ENCODE measurements at regions not wholly inside any gene's neighbourhood (a gene's known extent, or its start where the extent isn't known, plus 50 kb on each side); places are given as distances from the start of the nearest gene placed in this dataset.
A peak's percentile ranks its signal among the peaks of the same experiment; 100 is the strongest.

DNA sequence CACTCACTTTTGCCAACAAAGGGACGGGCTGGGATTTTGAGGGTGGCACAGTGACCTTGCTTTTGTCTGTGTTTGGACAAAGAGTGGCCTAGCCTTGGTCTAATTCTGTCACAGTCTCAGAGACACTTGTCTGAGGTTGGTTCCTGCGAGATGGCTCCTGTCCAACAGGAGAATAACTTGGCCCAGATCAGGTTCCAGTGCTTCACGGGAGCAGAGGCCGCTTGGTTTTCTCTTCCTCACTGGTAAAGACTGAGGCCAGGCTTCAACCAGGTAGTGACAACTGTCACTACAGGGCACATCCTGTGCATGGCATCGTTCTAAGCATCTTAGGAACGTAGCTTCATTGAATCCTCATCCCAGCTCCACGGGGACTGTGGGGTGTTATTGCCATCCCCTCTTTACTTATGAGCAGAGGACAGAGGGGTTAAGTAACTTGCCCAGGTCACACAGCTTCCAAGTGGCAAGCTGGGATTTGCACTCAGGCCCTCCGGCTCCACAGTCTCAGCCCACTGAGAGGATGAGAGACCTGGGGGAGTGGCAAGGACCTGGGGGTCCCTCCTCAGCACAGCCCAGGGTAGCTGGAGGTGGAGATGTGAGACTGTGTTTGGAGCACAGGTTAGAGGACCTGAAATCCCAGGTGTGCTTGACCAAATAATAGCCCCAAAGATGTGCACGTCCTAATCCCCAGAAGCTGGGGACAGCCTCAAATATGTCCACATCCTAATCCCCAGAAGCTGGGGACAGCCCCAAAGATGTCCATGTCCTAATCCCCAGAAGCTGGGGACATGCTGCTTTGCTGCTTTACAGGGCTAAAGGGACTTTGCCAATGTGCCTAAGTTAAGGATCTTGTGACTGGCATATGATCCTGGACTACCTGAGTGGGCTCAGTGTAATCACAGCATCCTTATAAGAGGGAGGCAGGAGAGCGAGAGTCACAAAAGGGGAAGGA is 179.2 kb upstream of the RTL1 start:
- POLR2A ChIA-PET: no interaction called here
- DNase-seq (ENCODE audit: low read depth, low spot score): no peak
- H3K4me3 ChIP-seq (ENCODE audit: low read depth, low read length): no peak overlapping the region
- CTCF ChIA-PET: no interaction called here
- TF ChIP-seq, protein P1, sequence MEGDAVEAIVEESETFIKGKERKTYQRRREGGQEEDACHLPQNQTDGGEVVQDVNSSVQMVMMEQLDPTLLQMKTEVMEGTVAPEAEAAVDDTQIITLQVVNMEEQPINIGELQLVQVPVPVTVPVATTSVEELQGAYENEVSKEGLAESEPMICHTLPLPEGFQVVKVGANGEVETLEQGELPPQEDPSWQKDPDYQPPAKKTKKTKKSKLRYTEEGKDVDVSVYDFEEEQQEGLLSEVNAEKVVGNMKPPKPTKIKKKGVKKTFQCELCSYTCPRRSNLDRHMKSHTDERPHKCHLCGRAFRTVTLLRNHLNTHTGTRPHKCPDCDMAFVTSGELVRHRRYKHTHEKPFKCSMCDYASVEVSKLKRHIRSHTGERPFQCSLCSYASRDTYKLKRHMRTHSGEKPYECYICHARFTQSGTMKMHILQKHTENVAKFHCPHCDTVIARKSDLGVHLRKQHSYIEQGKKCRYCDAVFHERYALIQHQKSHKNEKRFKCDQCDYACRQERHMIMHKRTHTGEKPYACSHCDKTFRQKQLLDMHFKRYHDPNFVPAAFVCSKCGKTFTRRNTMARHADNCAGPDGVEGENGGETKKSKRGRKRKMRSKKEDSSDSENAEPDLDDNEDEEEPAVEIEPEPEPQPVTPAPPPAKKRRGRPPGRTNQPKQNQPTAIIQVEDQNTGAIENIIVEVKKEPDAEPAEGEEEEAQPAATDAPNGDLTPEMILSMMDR (IDR thresholded peaks at IDR 0.05; ENCODE audit: insufficient read depth, low read length, missing control alignments): no peak

DNA sequence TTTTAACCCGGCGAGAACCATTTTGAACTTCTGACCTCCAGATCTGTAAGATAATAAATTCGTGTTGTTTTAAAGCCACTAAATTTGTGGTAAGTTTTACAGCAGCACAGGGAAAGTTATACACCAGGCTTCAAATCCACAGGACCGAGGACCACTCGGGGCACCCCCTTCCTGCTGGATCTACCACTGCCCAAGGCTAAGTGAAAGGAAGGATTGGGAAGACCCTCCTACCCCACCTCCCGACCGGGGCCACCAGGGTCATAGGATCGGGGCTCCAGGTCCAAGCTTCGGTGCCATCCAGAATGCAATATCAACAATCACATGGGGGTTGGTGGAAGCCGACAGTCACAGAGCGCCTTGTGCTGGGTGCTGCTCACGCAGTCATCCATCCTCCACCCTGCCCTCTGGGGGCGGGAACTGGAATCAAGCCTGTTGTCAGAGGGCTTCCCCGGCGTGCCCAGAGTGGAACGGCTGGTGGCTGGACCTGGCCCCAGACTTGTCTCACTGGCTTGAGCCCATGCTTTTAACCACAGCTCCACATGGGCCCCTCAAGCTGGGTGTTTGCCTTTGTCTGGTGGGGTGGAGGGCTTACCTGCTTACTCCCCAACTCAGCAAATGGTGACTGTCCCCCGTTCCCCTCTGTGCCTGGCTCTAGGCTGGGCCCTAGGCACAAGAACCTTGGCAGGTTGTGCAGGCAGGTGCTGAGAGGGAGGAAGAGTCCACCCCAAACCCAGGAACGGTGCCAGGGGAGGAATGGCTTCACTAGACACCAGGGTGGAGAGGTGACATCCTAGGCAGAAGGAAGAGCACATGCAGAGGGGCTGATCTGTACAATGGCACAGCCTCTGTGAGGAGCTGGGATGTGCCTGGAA is 180.3 kb upstream of the RTL1 start:
- no peak for DNase-seq (ENCODE audit: low read depth, low spot score)
- POLR2A ChIA-PET: no interaction called here
- TF ChIP-seq, protein P1 (IDR thresholded peaks at IDR 0.05; ENCODE audit: insufficient read depth, low read length, missing control alignments): peak; percentile 30
- CTCF ChIA-PET: no interaction called here
- H3K4me3 ChIP-seq (ENCODE audit: low read depth, low read length): no peak overlapping the region

DNA sequence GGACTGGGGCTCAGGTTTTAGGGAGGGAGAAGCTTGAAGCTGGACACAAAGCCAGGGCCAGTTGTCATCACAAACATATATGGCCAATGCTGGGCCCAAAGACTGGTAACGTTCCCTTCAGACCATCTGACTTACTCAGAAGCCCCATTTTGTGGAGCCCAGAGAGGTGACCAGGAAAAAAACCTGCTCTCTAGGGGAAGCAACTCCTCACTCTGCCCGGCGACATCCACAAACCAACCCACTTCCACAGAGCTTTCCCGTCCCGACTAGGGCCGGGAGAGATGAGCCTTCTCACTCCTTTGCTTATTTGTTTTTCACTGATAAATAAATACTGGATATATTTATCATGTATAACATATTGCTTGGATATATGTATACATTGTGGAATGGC is 180.9 kb upstream of the RTL1 start:
- CTCF ChIA-PET: no interaction called here
- H3K4me3 ChIP-seq (ENCODE audit: low read depth, low read length): no peak overlapping the region
- no peak for DNase-seq (ENCODE audit: low read depth, low spot score)
- TF ChIP-seq, protein P1 (IDR thresholded peaks at IDR 0.05; ENCODE audit: insufficient read depth, low read length, missing control alignments): no peak
- POLR2A ChIA-PET: no interaction called here

DNA sequence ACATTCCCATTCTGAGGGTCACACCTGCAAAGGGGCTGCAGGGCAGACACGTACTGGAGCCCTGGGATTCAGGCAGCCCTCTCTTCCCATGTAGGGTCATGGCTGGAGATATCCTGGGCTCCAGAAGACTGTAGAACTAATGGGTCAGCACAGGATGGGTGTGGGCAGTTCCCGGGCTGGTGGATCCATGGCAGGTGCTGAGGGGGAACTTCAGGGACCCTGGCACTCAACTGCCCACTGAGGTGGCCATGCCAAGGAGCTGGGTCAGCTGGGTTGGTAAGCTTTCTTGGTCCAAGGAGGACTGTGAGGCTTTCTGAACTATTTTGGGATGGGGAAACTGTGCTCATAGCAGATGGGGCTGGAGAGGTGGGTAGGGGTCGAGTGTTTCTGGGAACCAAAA is 183.4 kb upstream of the RTL1 start:
- no peak for DNase-seq (ENCODE audit: low read depth, low spot score)
- TF ChIP-seq, protein P1 (IDR thresholded peaks at IDR 0.05; ENCODE audit: insufficient read depth, low read length, missing control alignments): no peak
- no peak overlapping the region for H3K4me3 ChIP-seq (ENCODE audit: low read depth, low read length)
- POLR2A ChIA-PET: no interaction called here
- CTCF ChIA-PET: no interaction called here

DNA sequence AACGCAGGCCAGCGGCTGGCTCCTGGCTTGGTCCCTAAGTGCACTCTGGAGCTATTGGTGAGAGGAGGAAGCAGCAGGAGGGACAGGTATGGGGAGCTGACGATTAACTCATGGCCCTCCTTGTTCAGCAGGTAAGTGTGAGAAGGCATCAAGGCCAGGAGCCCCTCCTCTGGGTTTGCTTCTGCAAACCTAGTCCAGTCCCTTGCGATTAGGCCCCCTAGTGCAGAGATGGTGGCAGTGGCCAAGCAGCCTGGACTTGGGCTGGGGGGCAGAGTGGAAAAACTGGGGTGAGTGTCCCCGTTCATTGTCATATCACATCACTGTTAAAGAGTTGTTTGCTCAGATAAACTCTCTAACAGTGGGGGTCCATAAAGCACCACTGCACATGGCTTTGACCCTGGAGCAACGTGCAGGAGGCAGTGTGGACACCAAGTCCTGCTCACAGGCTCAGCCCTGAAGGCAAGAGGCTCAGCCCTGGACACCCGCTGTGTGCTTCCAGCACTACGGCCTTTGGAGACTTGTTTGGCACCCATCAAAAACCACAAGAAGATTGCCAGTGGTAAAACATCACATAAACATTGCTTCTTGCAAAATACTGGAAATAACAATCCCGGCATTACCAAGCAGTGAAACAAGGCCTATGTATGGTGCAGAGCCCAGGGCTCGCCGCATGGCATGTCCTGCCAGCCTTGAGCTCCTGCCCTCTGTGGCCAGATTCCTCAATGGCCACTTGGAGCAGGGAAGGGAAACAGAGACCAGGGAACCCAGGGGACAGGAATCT is 184.3 kb upstream of the RTL1 start:
- no peak for DNase-seq (ENCODE audit: low read depth, low spot score)
- POLR2A ChIA-PET: no interaction called here
- no peak overlapping the region for H3K4me3 ChIP-seq (ENCODE audit: low read depth, low read length)
- CTCF ChIA-PET: no interaction called here
- TF ChIP-seq, protein P1 (IDR thresholded peaks at IDR 0.05; ENCODE audit: insufficient read depth, low read length, missing control alignments): no peak

DNA sequence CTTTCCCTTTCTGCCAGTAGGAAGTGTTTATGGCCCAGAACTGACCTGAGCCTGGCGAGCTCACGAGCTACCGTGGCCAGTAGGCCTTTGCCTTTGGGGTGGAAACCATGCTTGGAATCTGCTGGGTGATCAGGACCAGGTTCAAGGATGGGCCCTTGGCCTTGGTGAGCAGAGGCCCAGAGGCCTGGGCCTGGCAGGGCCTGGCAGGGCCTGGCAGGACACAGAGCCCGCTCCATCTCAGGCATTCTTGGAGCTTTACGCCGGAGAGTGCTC is 184.8 kb upstream of the RTL1 start:
- CTCF ChIA-PET: no interaction called here
- H3K4me3 ChIP-seq (ENCODE audit: low read depth, low read length): no peak overlapping the region
- TF ChIP-seq, protein P1 (IDR thresholded peaks at IDR 0.05; ENCODE audit: insufficient read depth, low read length, missing control alignments): no peak
- POLR2A ChIA-PET: no interaction called here
- DNase-seq (ENCODE audit: low read depth, low spot score): no peak

All from AG04449 (cell line).